SK-N-DZ (cell line): ENCODE measurements at regions not wholly inside any gene's neighbourhood (a gene's known extent, or its start where the extent isn't known, plus 50 kb on each side); places are given as distances from the start of the nearest gene placed in this dataset.

Source experiments
- DNase-seq: peaks from one replicate; pipeline ENCODE4 v3.0.0-alpha.2; 2015; ENCODE audit warnings: low spot score

DNA sequence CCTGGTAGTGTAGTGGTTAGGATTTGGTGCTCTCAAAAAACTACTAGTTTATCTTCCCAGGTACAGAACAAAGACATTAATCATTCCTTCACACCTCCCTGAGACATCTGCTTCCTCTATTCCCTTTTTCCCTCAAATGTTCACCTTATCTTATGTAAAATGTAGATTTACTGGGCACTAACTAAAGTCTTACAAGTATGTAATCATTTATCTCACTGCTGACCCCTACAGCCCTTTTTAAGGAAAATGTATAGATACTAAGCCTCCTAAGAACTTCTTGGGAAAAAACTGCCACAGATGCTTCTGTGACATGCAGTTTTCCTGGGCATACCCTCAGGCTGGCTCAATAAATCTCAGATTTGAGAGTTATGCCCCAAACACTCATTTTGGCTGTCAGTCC, 50.8 kb upstream of the NEK7 start:
- no peak for DNase-seq
